NCI-H82 (cell line): ENCODE measurements at regions not wholly inside any gene's neighbourhood (a gene's known extent, or its start where the extent isn't known, plus 50 kb on each side); places are given as distances from the start of the nearest gene placed in this dataset.

Source experiments
- DNase-seq: peaks from one replicate; lab custom pipeline; 2025; lab: John Stamatoyannopoulos, UW

- DNase-seq: peak; percentile 66
These were observed 94.4 kb downstream of the LSM3 start for GRCh38 chr3:14272959-14273560.

GRCh38 chr3:14273901-14274611 lies 95.4 kb downstream of the LSM3 start:
- peak; percentile 18 for DNase-seq

- DNase-seq: peak; percentile 18
These were observed 96.0 kb downstream of the LSM3 start for GRCh38 chr3:14274612-14274936.

- peak; percentile 68 for DNase-seq
These were observed 96.7 kb downstream of the LSM3 start for GRCh38 chr3:14274999-14275961.

GRCh38 chr3:14275962-14276909 lies 97.6 kb downstream of the LSM3 start:
- no peak for DNase-seq

GRCh38 chr3:14277557-14277956 lies 98.9 kb downstream of the LSM3 start:
- no peak for DNase-seq

GRCh38 chr3:14278265-14278798 lies 99.7 kb downstream of the LSM3 start:
- DNase-seq: no peak

- peak; percentile 29 for DNase-seq
These were observed 100.4 kb downstream of the LSM3 start for GRCh38 chr3:14278799-14279625.

- no peak for DNase-seq
These were observed 101.0 kb downstream of the LSM3 start for GRCh38 chr3:14279626-14280061.

GRCh38 chr3:14280326-14280725 lies 101.7 kb downstream of the LSM3 start:
- no peak for DNase-seq

- no peak for DNase-seq
These were observed 102.4 kb downstream of the LSM3 start for GRCh38 chr3:14281053-14281452.

GRCh38 chr3:14282001-14282705 lies 103.5 kb downstream of the LSM3 start:
- DNase-seq: no peak

- DNase-seq: no peak
These were observed 104.1 kb downstream of the LSM3 start for GRCh38 chr3:14282706-14283075.

GRCh38 chr3:14283092-14283812 lies 104.6 kb downstream of the LSM3 start:
- no peak for DNase-seq

GRCh38 chr3:14283813-14284438 lies 105.3 kb downstream of the LSM3 start:
- DNase-seq: no peak

- DNase-seq: peak; percentile 41
These were observed 106.3 kb downstream of the LSM3 start for GRCh38 chr3:14284694-14285547.

- peak; percentile 99 for DNase-seq
These were observed 106.9 kb downstream of the LSM3 start for GRCh38 chr3:14285548-14285925.
